Right forelimb (tissue), 1 donor: ENCODE measurements at regions not wholly inside any gene's neighbourhood (a gene's known extent, or its start where the extent isn't known, plus 50 kb on each side); places are given as distances from the start of the nearest gene placed in this dataset.

Experiments used
- DNase-seq: peaks from one replicate; pipeline ENCODE4 v3.0.0-alpha.2; 2018

DNA sequence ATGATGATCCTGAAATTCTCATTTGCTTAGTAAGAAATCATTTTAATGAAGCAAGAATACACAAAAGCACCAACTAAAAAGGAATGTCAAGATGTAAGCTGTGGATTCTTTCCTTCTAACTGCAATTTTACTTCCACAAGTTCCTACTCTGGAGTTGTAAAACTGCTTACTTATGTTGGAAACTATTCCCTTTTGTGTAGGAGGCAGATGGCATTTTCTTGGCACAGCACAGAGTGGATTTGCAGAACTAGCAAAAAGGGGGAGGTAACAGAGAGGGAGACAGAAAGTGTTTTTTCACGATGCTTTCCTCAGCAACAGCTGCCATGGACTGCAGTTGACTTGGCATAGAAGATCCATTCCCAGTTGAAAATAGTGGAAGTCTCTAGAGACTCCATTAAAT, 1112.0 kb upstream of the RAG2 start:
- DNase-seq: no peak

DNA sequence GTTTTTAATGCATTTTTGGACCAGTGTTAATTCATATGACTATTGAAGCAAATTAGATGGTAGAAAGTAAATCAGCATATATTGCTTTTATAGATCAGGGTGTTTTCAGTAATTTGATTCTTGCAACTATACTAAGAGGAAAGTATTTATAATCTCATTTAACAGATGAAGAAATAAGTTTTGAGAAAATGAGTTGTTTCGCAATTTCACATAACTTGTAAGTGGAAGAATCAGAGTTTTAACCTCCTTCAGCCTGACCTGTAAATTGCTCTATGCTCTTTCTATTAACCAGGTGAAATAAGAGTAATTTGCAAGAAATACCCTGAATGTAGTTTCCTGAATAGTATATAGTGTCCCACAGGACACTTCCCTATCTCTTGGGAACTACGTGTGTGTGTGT, 1106.8 kb upstream of the RAG2 start:
- no peak for DNase-seq

DNA sequence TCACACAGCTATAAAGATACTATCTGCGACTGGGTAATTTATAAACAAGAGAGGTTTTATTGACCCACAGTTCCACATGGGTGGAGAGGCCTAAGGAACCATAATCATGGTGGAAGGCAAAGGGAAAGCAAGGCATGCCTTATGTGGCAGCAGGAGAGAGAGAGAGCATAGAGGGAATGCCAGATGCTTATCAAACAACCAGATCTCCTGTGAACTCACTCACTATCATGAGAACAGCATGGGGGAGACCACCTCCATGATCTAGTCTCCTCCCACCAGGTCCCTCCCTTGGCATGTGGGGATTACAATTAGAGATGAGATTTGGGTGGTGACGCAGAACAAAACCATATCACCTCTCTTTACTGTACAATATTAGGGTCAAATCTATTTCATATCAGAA, 1101.6 kb upstream of the RAG2 start:
- DNase-seq: no peak

DNA sequence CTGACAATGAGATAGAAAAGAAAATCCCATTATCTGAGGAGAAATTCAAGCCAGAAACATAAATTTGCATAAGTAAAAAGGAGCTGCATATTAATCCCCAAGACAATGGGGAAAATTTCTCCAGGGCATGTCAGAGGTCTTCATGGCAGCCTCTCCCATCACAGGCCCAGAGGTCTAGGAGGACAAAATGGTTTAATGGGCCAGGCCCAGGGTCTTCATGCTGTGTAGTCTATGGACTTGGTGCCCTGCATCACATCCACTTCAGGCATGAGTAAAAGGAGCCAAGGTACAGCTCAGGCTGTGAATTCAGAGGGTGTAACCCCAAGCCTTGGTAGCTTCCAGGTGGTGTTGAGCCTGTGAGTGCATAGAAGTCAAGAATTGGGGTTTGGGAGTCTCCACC, 1097.2 kb upstream of the RAG2 start:
- no peak for DNase-seq

DNA sequence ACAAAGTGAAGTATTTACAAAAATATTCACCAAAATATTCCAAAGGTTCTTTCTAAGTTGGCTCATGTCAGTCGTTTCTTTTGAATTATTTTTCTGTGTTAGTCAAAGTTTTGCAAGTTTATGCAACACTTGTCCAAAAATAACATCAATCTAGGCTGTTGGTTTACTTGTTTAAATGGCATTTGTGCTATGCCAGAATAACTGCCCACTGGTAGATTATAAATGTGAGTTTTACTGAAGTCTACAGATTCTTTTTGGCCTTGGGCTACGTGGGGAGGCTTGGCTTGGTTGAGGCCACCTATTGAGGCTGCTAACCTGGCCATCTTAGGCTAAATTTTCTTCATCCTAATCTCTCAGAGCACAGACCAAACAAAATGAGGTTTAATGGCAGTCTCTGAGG, 1091.9 kb upstream of the RAG2 start:
- DNase-seq: no peak

DNA sequence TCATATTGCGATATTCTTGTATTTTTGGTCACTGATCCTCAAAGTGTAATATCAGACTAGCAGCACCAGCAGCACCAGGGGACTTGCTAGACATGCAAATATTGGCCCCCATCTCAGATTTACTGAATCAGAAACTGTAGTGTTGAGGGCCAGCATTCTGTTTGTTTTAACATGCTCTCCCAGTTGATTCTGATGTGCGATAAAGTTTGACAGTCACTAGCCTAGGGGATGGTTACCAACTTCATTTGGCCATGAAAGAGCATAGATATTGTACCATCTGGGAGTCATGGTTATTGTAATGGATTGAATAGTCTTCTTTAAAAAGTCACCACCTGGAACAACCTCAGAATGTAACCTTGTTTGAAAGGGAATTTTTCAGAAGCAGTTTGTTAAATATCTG, 1090.4 kb upstream of the RAG2 start:
- DNase-seq: no peak

DNA sequence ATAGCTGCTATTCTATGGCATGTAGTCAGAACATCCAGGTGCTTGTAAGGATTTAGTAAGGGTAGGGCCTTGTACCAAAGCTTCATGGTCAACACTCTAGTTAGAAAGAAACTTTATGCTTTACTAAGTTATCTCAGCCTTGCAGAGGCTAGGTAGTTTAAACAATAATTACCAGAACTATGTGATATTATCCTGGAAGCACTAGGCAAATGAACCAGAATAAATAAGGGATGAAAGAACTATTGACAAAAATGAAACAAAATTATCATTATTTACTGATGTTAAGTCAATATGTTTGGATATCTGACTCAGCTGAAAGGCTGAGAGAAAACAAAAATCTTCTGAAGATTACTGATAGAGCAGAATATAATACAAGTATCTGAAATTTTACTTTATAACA, 1089.1 kb upstream of the RAG2 start:
- no peak for DNase-seq

DNA sequence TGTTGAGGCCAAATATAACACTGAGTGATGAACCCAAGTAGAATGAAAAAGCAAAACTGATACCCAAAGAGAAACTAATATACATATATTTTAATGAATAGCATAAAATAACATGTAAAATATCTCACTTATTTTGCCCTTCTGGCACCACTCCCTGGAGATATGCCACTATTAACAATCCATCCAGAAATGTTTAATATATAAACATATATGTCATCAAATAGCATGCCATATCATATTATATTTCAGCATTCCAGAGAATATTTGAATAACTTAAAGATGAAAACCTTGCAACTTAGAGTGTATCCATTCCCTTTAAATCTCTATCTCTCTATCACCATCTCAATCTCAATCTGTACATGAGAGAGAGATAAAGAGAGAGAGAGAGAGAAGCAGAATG, 1073.3 kb upstream of the RAG2 start:
- no peak for DNase-seq

DNA sequence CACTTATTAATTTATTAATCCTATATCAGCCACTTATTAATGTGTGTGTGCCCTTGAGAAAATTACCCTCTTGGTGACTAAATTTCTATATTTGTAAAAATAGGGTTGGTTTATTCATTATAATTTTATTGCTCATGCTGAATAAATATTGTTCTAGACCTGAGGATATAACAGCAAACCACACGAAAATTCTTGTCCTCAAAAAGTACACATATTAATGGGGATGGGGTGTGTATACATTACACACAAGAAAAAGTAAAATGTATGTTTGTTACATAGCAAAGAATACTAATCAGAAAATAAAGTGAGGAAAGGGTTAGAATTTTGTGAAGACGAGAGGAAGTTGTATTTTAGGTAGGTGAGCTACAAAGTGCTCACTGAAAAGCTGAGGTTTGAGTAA, 1068.9 kb upstream of the RAG2 start:
- DNase-seq: no peak

DNA sequence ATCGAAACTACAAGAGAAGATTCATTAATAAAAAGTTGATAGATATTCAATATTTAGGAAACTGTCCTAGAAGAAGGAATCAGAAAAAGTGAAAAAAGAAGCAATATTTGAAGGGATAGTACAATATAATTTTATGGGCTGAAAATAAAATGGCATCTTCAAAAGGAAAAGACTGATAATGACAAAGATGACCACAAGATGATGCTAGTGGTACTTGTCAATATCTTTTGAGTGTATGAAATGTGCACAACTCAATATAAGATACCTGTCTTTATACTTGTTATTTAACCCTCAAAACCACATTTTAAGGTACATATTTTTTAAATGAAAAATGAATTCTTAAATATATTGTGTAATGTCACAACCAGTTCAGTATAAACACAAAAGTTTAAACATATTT, 1059.6 kb upstream of the RAG2 start:
- DNase-seq: no peak

DNA sequence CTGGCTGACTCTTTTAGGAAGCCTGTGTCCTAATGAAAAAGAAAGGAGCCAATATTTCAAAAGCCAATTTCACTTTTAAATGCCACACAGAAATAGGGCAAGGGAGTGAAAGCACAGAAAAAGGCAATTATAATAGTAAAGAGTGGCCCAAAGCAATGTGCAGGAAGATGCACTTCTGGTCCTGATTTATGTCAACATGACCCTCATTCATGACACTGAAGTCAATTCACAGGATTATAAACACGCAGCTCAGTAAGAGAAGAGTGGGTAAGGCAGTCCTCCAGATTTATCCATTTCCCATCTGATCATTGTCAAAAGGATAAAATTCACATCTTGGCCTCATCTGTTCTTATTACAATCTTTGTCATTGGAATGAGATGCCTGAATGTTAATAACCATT, 1049.7 kb upstream of the RAG2 start:
- no peak for DNase-seq

DNA sequence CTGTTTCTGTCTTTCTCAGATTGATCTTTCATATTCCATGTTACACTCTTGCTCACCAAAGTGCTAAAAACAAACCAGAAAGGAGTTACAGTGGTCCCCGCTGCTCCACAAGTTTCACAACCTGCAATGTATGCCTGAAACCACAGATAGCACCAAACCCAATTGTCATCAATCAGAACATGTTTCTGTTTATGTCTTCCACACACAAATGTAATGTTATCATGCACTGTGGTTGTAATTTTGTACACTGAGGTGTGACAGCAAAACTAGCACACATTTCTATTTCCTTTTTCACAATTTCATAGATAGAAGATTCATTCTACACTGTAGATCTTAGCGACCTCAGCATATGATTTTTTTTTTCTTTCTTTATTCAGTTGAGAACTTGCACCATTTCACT, 1045.9 kb upstream of the RAG2 start:
- no peak for DNase-seq

DNA sequence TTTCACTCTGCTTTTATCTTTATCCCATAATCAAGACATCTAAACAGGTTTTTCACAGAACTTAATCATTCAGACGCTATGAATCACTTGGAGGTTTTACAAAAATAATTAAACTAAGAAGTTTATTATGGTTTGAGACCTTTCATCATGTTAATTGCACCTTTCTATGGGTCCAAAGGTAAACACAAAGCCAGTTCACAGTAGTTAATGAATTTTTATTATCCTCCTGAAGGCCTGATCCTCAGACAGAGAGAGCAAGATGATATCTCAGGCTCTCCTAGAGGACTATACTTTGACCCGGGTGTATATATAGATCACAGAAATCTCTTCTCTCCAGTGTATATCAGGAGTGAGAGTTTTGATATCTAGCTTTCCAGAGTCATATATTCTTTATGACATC, 1044.3 kb upstream of the RAG2 start:
- no peak for DNase-seq

DNA sequence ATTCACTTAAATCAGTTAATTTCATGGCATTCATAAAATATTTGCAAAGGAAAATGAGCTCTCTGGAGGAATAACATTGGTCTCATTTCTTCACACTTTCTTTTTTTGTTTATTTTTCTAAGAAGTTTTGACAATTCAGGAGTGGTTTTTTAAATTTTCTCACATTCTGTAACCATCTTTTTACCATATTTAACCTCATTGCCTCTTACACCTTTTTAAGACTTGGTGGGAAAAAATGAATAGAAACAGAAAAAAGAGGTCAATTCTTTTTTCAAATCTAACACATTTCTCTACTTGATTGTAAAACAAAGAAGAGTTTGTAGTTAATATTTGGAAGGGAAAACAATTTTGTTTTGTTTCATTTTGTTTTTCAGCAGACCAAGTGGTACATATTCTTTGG, 1034.7 kb upstream of the RAG2 start:
- DNase-seq: no peak

DNA sequence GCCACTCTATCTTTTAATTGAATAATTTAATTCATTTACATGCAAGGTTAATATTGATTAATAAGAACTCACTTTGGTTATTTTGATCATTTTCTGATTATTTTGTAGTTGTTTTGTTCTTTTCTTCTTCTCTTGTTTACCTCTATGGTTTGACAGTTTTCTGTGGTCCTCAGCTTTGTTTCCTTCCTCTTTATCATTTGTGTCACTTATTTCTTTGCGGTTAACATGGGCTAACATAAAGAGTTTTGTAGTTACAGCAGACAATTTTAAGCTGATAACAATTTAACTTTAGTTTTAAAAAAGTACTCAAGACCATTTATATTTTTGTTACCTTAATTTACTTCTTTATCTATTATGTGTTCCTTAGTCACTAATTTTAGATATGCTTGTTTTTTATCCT, 1032.8 kb upstream of the RAG2 start:
- DNase-seq: no peak

DNA sequence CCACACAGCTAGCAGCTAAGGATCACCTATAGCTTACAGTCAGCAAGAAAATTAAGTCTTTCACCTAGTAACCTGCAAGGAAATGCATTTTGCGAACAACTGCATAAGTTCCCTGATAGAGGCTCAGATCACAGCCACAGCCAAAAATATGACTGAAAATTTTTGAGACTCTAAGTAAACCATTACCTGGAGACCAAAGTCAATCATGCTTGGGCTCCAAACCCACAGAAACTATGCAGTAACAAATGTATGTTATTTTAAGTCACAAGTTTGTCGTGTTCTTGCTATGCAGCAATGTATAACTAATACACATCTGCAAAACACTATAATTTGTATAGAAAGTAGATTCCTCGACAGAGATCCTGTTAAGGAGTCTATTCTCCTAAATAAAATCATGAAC, 1025.7 kb upstream of the RAG2 start:
- DNase-seq: no peak

DNA sequence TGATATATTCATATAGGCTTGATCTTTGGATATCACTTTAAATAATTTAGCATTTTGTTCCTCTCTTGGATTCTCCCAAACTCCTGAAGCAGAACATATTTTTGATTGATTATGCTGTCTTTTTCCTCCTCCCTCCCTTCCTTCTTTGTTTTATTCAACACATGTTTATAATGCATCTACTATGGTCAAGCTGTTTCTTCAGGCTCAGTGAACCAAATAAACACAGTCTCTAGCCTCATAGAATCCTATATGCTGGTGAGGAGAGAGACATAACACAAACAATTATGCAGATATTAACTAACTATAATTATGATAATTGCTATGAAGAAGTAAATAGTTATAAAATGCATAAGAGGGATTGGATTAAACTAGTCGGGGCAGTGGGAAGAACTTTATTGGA, 1023.6 kb upstream of the RAG2 start:
- DNase-seq: no peak

DNA sequence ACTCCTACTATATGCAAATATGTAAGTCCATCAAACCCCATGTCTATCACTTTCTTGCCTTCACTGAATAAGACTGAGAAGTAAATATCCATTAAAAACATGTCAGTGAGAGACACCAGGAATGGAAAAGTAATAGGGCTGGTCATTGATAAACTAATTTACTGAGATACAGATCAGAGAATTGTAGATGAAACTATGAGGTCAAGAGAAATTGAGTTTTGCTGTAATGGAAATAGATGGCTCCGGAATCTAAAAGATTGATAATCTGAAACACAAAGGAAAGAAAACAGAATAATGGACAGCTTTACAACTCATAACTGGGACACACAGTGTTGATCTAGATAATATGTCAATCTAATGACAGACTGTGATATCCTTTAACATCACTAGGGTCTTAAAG, 1018.3 kb upstream of the RAG2 start:
- DNase-seq: no peak

DNA sequence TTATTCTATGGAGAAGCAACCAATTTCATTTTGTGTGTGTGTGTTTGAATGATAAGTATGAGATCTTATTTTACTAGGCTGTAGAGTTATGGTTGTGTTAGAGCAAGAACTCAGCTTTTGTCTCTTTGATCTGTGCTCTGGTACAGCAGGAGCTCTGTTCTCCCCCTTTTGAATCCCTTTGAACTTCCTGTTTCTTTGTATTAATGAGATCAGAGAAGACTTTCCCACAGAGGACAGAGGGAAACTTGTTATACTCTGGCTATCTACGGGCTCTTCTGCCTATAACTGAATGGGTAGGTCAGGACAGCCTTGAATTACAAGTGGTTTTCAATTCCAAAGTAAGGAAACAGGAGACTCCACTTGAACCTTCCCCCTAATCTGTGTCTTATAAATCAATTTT, 1015.0 kb upstream of the RAG2 start:
- no peak for DNase-seq

DNA sequence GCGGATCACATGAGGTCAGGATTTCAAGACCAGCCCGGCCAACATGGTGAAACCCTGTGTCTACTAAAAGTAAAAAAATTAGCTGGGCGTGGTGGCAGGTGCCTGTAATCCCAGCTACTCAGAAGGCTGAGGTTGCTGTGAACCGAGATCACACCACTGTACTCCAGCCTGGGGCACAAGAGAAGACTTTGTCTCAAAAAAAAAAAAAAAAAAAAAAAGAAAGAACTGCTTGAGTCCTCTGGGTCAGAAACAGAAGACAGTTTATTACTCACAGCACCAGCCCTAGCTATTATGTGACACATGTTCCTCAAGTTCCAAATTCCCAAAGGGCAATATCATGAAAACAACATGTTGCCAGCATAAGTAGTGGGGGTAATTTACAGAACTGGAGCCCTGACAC, 1014.1 kb upstream of the RAG2 start:
- DNase-seq: no peak

DNA sequence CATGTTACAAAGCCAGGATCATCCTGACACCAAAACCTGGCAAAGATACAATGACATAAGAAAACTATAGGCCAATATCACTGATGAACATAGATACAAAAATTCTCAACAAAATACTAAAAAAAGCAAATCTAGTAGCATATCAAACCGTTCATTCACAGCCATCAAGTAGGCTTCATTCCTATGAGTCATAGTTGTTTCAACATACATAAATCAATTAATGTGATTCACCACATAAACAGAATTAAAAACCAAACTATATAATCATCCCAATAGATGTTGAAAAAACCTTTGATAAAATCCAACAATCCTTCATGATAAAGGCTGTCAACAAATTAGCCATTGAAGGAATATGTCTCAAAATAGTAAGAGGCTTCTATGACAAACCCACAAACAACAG, 1007.2 kb upstream of the RAG2 start:
- no peak for DNase-seq

DNA sequence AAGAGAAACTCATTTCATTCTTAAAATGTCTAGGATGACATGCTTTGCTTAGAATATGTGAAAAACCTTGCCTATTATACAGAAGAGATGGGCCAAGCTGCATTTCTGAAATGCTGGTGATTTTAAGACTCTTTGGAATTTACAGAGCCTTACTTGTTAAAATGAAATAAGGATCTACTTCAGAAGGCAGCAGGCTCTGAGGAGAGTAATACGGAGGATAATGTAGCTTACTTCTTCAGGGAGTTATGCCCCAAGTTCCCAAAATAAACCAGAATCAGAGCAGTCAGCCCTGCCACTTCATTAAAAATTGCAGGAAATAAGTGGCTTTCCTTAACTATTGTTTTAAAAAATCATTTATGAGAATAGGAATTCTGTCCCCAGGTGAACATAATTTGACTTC, 1000.3 kb upstream of the RAG2 start:
- no peak for DNase-seq

DNA sequence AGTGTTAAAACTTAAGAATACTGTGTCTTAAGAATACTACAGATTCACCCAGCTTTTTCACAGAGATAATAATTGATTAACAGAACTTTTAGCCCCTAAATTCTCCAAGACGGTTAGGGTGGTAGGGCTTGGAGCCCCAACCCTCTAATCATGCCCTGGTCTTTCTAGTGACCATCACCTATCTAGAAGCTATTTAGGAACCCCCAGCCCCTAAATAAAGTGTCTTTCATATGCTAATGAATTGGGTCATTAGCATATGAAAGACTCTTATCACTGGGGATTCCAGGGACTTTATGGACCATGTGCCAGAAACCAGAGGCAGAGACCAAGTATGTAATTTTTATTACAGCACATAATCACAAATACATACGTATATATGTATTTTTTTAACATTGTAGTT, 999.7 kb upstream of the RAG2 start:
- no peak for DNase-seq

DNA sequence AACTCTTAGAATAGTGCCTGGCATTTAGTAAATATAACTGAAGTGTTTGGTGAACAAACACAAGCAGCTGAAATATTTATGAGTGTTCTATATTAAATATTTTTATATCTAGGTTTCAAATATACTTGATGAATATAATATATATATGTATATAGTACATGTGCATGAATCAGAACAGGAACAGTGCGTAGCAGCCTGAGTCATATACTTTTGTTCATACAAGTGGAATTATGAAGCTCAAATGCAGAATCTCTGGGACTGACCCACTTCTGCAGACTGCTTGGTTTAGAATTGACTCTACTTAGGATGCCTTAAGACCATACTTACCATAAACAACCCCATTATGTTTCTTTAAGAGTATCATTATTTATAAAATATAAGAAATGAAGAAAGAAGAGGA, 997.8 kb upstream of the RAG2 start:
- DNase-seq: no peak

DNA sequence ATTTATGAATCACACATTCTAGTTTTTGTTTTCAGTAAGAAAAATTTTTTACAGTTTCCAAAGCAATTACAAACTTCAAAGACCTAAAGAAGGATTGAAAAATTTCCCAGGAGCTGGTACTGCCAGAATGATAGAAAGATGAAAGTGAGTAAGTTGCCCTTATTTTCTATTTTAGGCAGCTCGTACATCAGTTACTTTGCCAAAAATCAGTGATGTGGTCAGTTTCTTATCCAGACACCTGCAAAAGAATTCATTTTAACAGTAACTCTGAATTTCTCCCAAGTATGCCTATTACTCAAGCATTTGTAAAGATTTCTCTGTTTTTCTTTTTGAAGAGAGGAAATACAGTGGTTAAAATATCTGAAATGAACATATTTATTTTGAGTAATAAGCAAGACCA, 976.3 kb upstream of the RAG2 start:
- no peak for DNase-seq

DNA sequence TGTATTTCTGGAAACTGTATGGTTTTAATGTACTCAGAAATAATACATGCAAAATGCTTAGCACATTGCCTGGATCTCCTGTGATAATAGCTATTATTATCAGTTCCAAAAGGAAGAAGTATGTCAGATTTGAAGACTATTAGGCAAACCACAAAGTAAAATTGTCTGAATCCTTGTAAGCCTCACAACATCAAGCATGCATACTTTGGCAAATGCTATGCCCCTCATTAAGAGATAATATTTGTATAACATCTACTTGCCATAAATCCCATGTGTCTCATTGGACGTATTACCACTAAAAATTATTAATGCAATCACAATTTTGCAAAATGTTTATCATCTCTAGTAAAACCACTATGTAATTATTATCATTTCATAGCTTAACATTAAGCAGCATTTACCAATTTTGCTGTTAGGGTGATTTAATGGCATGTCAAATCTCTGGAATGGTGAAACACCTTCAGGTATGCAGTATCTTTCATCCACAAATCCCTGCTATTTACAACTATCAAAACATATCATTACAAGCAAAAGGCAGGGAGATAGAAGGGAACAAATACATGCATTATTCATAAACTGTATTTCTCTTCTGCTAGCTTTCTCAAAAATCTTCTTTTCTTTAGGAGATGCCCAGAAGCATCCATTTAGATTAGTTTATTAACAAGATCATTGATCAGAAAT, 974.6 kb upstream of the RAG2 start:
- no peak for DNase-seq
